NCI-H2107 treated with DMSO at 0.1 percent for 48 hours (cell line): ENCODE measurements at regions not wholly inside any gene's neighbourhood (a gene's known extent, or its start where the extent isn't known, plus 50 kb on each side); places are given as distances from the start of the nearest gene placed in this dataset.
"Not testable (repeated sequence)": the region's sequence is repeated elsewhere in the genome, so short reads cannot be mapped to it uniquely, and the experiment has no call there.

Source experiments
- DNase-seq: peaks from one replicate; lab custom pipeline; 2025; ENCODE audit not compliant: unreplicated experiment; lab: John Stamatoyannopoulos, UW

DNA sequence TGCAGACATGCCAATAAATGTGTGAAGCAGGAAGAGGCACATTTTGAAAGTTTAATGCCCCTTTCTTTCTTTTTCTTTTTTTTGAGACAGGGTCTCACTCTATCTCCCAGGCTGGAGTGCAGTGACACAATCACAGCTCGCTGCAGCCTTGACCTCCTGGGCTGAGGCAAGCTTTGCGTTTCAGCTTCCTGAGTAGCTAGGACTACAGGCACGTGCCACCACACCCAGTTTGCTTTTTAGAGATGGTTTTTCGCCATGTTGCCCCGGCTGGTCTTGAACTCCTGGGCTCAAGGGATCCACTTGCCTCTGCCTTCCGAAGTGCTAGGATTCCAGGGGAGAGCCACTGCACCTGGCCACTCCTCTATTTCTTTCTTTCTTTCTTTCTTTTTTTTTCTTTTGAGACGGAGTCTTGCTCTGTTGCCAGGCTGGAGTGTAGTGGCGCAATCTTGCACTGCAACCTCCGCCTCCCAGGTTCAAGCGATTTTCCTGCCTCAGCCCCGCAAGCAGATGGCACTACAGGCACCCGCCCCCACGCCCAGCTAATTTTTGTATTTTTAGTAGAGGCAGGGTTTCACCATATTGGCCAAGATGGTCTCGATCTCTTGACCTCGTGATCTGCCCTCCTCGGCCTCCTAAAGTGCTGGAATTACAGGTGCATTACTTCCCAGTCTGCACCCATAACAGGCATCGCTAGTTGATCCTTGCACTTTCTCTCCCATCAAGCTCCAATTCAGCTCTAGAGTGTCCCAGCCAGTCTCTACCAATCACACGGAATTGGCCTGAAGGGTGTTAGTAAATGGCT, 77.5 kb upstream of the RUNX3 start:
- not testable (repeated sequence) for DNase-seq

DNA sequence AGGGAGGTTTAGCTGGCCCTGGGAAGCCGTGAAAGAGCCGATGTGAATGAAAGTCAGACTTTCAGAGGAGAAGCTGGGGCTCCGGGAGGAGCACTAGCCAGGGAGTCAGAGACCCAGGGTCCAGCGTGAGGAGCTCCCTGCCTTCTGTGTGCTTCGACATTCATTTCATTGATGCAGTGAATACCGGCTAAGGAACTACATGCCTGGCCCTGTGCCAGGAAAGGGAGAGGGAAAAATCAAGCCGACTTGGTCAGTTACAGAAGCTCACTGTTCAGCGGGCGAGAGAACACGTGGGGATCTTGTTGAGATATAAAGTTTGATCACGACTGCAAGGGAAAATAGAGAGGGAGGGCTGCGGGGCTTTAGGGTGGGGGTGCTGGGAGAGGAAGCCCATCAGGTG, 76.7 kb upstream of the RUNX3 start:
- DNase-seq = no peak

DNA sequence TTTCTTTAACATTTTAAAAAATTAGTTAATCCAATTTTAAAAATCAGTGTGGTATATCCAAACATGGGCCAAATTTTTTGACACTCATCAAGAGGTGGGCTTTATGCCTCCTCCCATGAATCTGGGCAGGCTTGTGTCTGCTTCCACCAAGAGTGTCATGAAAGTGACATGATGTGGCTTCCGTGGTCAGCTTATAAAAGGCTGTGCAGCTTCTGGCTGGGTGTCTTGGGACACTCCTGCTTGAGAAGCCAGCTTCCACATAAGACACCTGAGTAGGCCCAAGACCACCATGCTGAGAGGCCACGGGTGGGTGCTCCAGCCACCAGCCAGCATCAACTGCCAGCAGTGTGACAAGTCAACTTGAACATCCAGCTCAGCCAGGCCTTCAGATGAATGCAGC, 74.3 kb upstream of the RUNX3 start:
- no peak for DNase-seq

DNA sequence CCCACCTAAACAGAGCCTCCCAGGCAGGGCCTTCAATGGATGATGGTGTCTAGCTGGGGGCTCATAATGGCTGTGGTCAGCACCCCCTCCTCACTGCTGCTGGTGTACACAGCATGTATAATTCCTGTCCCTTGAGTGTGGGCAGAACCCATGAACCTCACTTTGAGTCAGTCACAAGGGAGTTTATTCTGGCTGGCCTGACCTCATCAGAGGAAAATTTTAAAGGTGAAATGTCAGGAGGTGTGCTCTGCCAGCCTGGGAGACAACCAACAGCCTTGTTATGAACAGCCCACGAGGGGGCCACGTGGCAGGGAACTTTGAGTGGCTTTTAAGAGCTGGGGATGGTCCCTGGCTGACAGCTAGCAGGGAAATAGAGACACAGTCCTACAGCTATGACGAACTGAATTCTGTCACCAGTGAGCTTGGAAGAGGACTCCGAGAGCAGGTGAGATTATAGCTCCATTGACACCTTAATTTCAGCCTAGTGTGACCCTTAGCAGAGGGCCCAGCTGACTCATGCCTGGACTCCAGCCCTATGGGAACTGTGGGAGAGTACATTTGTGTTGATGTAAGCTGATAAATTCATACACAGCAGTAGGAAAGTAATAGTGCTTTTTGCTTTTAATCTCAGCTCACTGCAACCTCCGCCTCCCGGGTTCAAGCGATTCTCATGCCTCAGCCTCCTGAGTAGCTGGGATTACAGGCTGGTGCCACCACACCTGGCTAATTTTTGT, 73.5 kb upstream of the RUNX3 start:
- DNase-seq = no peak

DNA sequence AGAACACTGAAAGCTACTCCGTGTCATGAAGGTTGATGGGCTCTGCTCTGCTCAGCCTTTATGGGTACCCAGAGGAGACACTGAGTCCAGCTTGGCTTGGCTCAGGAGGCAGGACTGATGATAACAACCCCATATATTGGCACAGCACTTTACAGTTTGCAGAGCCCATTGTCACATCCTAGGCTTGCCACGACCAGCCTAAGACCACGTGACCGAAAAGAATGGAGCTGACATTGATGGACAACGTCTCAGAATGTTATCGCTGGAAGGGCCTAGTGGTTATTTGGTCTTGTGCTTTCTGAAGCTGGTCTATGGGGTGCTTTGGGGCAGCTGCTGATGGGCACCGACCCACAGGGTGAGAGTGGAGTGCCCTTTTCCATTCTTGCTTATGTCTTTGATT, 72.9 kb upstream of the RUNX3 start:
- DNase-seq = no peak

DNA sequence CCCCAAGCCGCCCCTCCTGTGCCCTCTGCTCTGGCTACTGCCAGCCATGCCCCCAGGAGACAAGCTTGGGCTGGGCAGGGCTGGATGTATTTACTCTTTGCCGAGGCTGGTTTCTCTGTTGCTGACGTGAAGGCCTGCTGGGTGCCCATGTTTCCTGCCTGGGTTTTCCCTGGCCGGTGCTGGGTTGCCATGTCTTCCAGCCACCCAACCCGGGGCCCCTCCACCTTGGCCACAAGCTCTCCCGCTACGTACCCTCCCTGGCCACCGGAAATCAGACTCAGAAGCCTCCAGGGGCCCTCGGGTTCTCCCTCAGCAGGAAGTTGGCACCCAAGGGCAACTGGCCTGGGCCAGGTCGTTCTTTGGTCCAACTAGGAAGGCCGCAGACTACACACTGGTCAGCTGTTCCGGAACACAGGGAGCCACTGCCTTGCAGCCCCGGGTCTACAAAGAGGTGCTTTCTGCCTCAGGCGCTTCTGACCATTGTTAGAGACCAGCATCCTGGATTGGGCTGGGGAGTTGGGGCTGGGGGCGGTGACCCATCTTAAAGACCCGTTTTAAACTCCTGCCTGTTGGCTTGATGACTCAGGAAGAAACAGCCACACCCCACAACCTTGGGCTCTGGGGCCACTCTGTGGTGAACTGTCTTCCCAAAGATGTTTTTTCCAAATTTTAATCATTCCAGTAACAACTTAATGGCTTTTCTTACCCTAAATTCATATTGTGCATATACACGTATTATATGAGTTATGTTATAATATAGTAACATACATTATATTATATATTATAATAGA, 71.2 kb upstream of the RUNX3 start:
- DNase-seq = no peak

DNA sequence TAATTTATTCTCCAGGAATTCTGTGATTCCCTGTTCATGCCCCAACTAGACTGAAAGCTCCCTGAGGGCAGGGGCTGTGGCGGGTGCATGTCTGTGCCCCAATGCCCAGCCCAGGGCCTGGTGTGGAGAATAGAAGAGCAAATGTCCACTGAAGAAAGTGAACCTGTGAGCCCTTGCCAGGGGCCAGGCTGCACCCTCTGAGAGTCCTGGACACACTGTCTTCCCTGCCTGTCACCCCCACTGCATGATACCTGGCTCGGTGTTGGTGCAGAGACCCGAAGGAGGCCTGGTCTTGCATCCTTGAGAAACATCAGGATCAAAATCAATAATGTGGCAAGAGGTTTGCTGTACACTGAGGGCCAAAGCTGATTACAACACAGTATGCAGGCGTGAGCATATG, 69.8 kb upstream of the RUNX3 start:
- no peak for DNase-seq

DNA sequence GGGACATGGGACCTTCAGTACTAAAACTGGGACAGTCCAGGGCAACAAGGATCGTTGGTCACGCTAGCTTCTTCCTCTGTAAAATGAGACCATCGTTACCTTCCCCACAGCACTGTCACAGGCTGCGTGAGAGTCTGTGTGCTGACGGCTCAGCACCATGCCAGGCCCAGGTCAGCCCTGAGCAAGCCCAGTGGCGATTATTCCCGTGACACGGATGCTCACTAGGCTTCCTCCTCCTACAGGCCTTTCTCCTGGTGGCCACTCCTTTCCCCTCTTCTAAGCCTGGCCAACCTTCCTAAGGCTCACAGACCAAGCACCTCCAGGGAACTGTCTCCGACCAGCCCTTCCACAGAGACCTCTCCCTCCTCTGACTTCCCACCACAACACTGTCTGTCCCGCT, 69.3 kb upstream of the RUNX3 start:
- no peak for DNase-seq

DNA sequence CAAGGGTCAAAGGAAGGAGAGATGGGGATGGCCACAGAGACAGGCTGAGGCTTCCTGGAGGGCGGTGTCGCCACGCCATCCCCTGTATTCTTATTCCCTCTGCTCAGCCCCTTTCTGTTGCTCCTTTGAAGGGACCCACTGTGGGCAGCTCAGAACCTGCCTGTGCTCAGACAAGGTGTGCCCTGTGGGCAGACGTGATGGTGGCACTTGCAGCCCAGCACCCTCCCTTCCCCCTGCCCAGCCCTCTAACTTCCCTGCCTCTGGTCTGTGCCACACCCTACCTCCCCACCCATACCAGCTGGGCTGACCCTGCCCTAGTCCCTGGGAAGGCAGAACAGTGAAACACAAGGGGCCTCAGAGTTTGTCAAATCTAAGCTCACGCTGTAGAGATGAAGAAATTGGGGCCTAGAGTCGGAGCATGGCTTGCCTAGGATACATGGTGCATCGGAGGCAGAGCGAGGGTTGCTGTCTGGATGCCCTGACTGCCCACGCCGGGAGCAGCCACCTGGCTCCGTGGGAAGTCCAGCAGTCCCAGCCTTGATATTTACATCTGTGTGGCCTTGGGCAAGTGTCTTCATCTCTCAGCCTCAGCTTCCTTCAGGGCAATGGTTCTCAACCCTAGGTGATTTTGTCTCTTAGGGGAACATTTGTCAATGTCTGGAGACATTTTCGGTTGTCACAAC, 68.6 kb upstream of the RUNX3 start:
- DNase-seq = no peak

DNA sequence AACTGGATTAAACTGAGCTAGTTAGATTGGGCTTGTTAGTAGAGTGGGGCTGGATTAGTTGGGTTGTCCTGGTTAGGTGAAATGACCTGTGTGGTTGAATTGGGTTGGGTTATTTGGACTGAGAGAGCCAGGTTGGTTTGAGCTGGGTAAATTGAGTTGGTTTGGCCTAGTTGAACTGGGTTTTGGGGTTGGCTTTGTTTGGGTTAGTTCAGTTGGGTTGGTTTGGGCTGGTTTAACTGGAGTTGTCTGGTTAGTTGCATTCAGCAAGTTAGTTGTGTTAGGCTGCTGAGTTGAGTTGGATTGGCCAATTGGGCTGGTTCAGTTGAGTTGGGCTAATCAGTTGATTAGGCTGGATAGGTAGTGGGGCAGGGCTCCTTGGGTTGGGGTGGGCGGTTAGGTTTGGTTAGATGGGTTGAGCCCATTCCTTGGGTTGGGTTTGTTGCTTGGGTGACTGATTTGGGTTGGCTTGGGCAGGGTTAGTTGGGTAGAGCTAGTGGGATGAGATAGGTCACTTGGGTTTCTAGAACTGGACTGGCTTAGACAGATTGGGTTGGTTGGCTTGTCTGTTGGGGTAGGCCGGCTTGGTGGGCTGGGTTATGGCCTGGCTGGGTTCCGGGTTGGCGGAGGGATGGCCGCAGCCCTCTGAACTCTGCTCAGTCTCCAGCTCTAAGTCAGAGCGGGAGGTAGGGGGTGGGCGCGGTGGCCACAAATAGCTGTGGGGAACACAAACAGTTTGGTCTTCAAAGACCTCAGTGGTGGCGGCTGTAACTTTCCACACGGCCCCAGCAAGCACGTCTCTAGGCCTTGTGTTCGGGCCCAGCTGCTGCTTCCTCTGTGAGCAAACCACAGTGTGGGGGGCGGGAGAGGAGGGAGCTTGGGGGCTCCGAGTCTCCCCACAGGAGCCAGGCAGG, 67.2 kb upstream of the RUNX3 start:
- DNase-seq = no peak

DNA sequence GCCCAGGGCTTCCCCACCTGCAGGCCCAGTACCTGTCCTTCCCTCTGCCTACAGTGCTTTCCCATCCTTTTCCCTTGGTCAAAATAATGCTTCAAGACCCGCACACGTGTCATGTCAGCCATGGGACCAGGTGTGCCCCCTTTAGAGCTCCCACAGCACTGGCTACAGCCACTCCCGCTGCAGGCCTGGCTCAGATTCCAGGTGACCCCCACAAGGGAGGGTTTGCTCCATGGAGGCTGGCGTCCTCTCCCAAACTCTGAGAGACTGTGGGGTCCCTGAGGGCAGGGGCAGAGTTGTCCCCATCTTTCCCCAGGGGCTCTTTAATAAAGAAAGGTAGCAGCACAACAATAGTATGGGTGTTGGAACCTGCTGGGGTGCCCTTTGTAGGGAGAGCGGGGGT, 66.4 kb upstream of the RUNX3 start:
- DNase-seq = no peak

DNA sequence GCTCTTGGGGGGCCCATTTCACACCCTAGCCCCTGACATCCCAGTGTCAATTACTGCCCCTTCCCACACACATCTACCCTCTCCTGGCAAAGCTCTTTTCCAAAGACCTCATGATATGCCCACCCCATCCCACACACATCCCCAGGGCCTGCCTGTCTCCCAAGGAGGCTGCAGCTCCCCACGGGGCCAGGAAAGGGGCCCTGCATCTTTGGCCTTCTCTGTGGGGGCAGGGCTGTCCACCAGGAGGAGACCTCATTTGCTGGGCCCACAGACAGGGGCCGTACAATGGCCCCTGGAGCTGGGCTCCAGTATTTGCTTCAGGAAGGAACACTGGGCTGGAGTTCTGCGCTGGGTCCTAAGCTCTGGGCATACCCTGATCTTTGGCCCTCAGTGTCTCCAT, 65.6 kb upstream of the RUNX3 start:
- DNase-seq = no peak

DNA sequence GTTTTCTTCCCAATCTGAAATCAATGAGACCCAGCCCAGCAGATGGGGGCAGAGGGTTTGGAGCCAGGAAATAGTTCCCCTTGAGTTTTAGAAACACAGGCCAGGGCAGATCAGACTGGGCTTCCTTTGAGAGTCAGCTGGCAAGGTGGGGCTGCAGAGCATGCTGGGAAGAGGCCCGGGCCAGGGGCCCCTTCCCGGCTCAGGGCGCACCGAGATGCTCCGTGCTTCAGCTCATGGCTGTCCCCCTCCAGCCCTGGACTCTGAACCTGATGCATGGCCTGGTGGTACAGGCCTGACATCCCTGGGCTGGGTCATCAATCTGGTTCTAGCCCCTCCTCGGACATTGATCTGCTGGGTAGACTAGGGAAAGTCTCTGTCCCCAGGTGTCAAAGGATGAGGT, 65.1 kb upstream of the RUNX3 start:
- DNase-seq = no peak

DNA sequence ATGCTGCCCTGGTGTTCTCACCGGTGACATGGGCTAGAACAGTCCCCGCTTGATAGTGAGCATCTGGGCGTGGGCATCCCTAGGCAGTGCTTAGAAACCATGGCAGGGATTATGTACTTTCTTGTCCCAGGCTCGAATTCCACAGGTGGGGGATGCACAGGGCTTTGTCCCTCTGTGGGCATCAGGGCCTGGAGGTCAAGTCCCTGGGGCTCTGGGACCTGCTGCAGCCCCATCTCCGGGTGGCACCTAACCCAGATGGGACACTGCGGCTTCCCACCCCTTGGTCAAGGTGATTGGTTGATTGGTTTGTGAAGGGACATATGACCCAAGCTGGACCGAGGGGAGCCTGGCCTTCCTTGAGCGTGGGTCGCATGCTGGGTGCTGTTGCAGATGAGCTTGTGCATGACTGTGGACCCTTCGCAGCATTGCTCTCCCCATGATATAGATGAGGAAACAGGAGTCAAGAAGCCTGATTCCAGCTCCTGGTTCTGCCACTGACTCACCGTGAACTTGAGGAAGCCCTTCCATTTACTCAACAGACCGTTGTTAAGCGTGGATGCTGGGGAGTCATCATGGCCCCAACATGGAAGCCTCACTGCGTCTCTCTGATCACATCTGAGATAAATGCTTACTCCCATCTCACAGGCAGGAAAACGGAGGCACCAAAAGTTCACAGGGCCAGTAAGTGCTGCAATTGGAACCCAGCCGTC, 64.0 kb upstream of the RUNX3 start:
- no peak for DNase-seq

DNA sequence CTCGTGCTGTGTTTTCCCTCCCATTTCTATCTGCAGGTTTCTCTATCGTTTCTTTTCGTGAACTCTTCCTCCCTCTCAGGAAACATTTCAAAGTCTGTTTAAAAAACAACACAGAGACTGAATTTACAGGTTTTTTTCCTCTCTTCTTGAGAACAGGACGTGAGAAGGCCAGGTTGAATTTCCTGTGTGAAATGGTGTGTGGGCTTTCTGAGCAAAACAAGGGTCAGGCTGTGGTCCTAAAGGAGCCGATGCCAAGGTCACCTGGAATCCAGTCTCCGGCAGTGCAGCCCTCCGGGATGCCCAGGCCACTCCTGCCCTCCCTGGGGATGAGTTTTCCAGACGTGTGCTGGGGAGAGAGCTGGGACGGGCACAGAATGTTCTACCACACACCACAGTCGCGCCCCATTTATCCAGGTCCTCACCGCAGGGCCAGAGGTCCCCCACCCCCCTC, 62.7 kb upstream of the RUNX3 start:
- no peak for DNase-seq

DNA sequence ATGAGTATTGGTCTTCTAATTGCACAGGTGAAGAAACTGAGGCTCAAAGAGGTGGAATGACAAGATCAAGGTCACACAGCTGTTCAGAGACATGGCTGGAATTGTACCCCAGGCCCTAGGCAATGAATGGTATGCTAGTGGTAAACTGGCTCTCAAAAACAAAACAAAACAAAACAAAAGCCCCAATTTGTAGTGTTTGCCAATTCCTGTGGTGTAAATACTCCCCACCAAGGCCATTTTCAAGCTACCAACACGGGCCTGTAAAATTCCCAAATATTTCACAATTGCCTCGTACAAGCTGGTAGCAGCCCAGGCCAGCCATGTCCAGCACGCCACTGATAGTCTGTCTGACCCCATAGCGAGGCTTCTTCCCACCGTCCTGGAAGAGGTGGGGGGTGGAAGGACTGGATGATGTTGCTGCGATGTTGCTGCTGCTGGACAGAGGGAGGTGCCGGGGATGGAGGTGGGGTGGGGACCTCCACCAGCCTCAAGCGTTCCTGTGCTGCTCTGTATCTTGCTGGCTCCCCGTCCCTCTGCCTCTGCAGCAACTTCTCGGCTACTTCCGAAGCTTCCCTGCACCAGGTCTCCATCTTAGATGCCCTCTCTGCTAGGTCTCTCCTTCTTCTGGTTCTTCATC, 62.2 kb upstream of the RUNX3 start:
- no peak for DNase-seq

DNA sequence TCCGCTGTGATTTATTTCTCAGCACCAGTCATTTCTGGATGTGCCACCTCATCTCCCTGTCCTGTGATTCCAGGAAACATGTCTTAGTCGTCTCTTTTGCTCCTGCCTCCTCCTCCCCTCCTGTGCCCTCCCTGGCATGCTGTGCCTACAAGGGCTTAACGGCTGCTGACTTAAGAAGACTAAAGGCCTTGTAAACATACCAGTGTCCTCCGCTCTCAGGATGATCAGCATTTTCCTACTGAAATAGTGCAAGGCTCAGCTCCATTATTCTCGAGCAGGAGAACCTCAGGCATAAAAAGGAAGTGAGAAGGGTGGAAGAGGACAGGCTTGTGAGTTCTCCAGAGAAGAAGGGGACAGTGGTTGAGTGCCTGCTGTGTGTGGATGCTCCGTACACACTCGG, 61.6 kb upstream of the RUNX3 start:
- DNase-seq = no peak

DNA sequence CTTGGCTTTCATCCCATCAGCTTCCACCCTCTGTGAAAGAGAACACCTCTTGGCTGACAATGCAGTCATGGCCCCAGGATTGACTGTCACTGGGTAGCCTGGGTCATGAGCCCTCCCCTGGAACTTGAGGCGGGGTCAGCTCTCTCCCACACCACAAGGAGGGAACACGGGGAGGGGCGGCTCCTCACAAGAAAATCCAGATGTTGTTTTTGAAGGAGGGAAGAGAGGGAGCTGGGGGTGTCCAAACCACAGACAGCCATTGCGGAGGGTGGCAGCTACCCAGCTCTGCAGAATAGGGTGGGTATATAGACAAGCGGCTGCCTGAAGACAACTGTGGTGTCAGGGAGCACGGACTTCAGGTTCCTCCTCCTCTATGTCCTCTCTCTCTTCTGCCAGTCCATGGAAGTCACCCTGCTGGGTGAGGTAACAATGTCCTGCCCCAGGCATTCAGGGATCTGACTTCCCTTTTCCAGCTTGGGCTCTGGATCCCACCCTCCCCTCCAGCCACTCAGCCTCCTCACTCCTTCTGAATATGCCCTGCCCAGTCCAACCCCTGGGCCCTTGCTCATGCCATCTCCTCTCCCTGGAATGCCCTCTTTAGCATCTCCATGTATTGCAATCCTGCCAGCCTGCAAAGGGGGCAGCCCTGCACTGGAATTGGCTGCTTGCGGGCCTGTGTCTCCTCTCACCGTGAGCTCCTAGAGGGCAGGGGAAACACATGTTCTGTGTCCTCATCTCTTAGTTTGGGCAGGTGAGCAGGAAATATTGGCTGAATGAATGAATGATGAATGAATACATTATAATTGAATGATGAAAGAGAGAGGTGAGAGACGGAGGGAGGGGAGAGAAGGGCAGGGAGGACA, 60.9 kb upstream of the RUNX3 start:
- no peak for DNase-seq
